ENCODE measurements at regions not wholly inside any gene's neighbourhood (a gene's known extent, or its start where the extent isn't known, plus 50 kb on each side); places are given as distances from the start of the nearest gene placed in this dataset.

DNA sequence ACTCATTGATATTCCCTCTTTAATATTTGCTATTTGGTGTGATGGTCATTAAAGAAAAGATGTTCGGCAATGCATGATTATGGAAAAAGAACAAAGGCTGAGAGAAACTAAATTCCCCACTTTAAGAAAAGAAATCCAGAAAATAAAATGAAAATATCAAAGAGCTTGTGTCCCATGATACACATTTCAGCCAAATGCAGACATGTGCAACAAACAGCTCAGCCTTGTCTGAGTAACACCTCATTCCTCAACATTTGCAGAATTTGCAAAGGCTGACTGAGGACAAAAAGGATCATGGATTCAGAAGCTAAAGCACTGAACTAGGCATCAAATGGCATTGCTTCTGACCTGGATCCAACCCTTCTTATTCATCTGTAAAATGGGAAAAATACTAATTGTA is 281.0 kb downstream of the RAB28 start:
- no peaks in the 10 kb centered on the region for H3K4me1 Mint-ChIP-seq (ENCODE audit: low read depth)
- H3K4me3 Mint-ChIP-seq, result no peak overlapping the region
- H3K27me3 ChIP-seq (ENCODE audit: control insufficient read depth in 1 of 2, insufficient read depth in 2 of 2, low read length in 2 of 2), result no peaks in the 10 kb centered on the region
- TF ChIP-seq, protein P1, sequence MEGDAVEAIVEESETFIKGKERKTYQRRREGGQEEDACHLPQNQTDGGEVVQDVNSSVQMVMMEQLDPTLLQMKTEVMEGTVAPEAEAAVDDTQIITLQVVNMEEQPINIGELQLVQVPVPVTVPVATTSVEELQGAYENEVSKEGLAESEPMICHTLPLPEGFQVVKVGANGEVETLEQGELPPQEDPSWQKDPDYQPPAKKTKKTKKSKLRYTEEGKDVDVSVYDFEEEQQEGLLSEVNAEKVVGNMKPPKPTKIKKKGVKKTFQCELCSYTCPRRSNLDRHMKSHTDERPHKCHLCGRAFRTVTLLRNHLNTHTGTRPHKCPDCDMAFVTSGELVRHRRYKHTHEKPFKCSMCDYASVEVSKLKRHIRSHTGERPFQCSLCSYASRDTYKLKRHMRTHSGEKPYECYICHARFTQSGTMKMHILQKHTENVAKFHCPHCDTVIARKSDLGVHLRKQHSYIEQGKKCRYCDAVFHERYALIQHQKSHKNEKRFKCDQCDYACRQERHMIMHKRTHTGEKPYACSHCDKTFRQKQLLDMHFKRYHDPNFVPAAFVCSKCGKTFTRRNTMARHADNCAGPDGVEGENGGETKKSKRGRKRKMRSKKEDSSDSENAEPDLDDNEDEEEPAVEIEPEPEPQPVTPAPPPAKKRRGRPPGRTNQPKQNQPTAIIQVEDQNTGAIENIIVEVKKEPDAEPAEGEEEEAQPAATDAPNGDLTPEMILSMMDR (IDR thresholded peaks at IDR 0.05), result no peak
- POLR2A ChIA-PET, result no interaction called here
- H3K36me3 Mint-ChIP-seq (ENCODE audit: low read depth), result no peaks in the 10 kb centered on the region
- no peak overlapping the region for H3K27ac Mint-ChIP-seq
- CTCF ChIA-PET, result no interaction called here
- no peak overlapping the region for H3K4me3 ChIP-seq (ENCODE audit: low read length)
- H3K9me3 ChIP-seq (ENCODE audit: control insufficient read depth in 1 of 2, insufficient read depth in 1 of 2, low read length in 2 of 2), result no peaks in the 10 kb centered on the region
- no peaks in the 10 kb centered on the region for H3K4me1 ChIP-seq (ENCODE audit: insufficient read depth, low read length)
- DNase-seq (no peak), ATAC-seq (ENCODE audit: poor library complexity) (no peak)
- H3K9me3 Mint-ChIP-seq, result no peaks in the 10 kb centered on the region
- H3K36me3 ChIP-seq (ENCODE audit: insufficient read depth, low read length), result no peaks in the 10 kb centered on the region
- H3K27me3 Mint-ChIP-seq, result no peaks in the 10 kb centered on the region
- intact Hi-C loops (cut with DNase I, micrococcal nuclease), result no loop called here
- no peak overlapping the region for H3K27ac ChIP-seq (ENCODE audit: low read depth in 1 of 2, low read length in 2 of 2)

DNA sequence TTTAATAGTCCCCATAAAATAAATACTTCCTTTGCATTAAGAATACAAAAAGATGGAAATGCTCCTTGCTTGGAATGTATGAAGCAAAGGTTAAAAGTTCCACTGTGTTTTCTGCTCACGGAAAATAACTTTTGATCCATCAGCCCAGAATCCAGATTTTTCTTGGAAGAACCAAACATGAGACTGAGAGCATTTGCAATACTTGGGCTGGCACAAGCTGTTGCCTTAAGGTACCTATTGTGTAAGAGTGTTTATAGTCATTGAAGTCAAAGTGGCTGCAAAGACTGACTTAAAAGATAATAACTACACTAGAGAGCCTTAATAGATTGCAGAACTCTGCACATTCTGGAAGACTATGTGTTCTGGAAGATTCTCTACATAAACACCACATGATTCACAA is 281.4 kb downstream of the RAB28 start:
- H3K27ac Mint-ChIP-seq, result no peak overlapping the region
- no peaks in the 10 kb centered on the region for H3K27me3 Mint-ChIP-seq
- TF ChIP-seq, protein P1 (IDR thresholded peaks at IDR 0.05), result no peak
- no peak for DNase-seq
- Histone ChIP-seq H3K27me3 (ENCODE audit: control insufficient read depth in 1 of 2, insufficient read depth in 2 of 2, low read length in 2 of 2) (no peaks in the 10 kb centered on the region), H3K36me3 (ENCODE audit: insufficient read depth, low read length) (no peaks in the 10 kb centered on the region), H3K4me1 (ENCODE audit: insufficient read depth, low read length) (no peaks in the 10 kb centered on the region), H3K4me3 (ENCODE audit: low read length) (no peak overlapping the region), H3K9me3 (ENCODE audit: control insufficient read depth in 1 of 2, insufficient read depth in 1 of 2, low read length in 2 of 2) (no peaks in the 10 kb centered on the region), H3K27ac (ENCODE audit: low read depth in 1 of 2, low read length in 2 of 2) (no peak overlapping the region)
- no peaks in the 10 kb centered on the region for H3K36me3 Mint-ChIP-seq (ENCODE audit: low read depth)
- no peaks in the 10 kb centered on the region for H3K4me1 Mint-ChIP-seq (ENCODE audit: low read depth)
- ChIA-PET POLR2A (no interaction called here), CTCF (no interaction called here)
- no peak for ATAC-seq (ENCODE audit: poor library complexity)
- H3K4me3 Mint-ChIP-seq, result no peak overlapping the region
- intact Hi-C loops (cut with DNase I, micrococcal nuclease), result no loop called here
- no peaks in the 10 kb centered on the region for H3K9me3 Mint-ChIP-seq

DNA sequence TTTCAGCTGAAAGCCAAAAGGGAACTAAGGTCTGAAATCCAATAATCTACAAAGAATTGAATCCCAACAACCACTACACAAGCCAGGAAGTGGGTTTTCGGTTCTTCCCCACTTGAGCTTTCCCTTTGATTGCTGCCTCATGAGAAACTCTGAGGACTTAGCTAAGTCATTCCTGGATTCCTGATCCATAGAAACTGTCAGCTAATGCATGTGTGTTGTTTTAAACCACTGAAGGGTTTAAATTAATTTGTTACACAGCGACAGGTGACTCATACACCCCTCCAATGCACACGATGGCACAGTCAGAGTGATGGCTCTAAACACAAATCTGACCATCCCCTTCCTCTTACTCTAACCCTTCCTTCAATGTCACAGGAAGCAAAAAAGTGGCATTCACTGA is 282.9 kb downstream of the RAB28 start:
- no peak overlapping the region for H3K4me3 ChIP-seq (ENCODE audit: low read length)
- Mint-ChIP-seq H3K9me3 (no peaks in the 10 kb centered on the region), H3K4me1 (ENCODE audit: low read depth) (no peaks in the 10 kb centered on the region), H3K27ac (no peak overlapping the region), H3K4me3 (no peak overlapping the region), H3K27me3 (no peaks in the 10 kb centered on the region), H3K36me3 (ENCODE audit: low read depth) (no peaks in the 10 kb centered on the region)
- intact Hi-C loops (cut with DNase I, micrococcal nuclease), result no loop called here
- TF ChIP-seq, protein P1 (IDR thresholded peaks at IDR 0.05), result no peak
- CTCF ChIA-PET, result interaction anchor here (1.2 kb wide), 1 partner anchor 8 kb away, joined by 3 read pairs; no protein-coding TSS in a partner anchor
- H3K9me3 ChIP-seq (ENCODE audit: control insufficient read depth in 1 of 2, insufficient read depth in 1 of 2, low read length in 2 of 2), result no peaks in the 10 kb centered on the region
- H3K36me3 ChIP-seq (ENCODE audit: insufficient read depth, low read length), result no peaks in the 10 kb centered on the region
- no peaks in the 10 kb centered on the region for H3K4me1 ChIP-seq (ENCODE audit: insufficient read depth, low read length)
- H3K27ac ChIP-seq (ENCODE audit: low read depth in 1 of 2, low read length in 2 of 2), result no peak overlapping the region
- POLR2A ChIA-PET, result no interaction called here
- H3K27me3 ChIP-seq (ENCODE audit: control insufficient read depth in 1 of 2, insufficient read depth in 2 of 2, low read length in 2 of 2), result no peaks in the 10 kb centered on the region
- no peak for DNase-seq
- no peak for ATAC-seq (ENCODE audit: poor library complexity)
